ENCODE measurements at regions not wholly inside any gene's neighbourhood (a gene's known extent, or its start where the extent isn't known, plus 50 kb on each side); places are given as distances from the start of the nearest gene placed in this dataset.

- WGBS, 2 donors, result 5 to 10% methylated on average over 1 of the region's 1 CpG
- intact Hi-C loops (cut with DNase I), result no loop called here
These were observed 79.1 kb upstream of the ADAMTSL1 start for GRCh38 chr9:18394847-18395351.

DNA sequence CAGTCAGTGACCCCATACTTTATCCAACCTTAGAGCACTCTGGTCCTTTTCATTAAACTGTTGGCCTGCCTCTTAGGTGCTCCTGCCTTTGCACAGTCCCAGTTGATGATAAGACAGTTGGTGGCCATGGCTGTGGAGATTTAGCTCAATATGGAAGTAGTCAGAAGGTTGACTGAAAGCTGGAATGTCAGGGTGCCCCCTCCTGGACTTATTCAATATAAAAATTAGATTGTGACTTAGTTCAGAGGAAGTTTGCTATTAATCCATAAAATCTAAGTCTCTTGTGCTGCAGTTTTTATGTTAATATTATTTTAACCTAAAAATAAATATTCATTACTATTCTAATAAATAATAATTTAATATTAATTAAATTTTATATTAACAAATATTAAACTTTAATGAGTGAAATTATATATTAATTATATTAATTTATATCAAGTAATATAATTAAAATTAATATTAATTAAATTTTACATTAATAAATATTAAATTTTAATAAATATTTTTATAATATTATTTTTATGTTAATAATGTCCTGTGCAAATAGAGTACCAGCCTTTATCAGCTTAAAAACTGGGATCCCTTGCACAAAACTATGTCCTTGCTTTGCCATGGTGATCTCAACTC, 77.7 kb upstream of the ADAMTSL1 start:
- no peak overlapping the region for H3K4me3 ChIP-seq (ENCODE audit: low read length in 2 of 2)
- H3K9me3 ChIP-seq (ENCODE audit: control insufficient read depth, low read length), result no peaks in the 10 kb centered on the region
- peaks cover 5 to 12% of the 10 kb centered on the region in 2 donors for H3K4me1 ChIP-seq (ENCODE audit: control insufficient read depth in 1 of 2, insufficient read depth in 2 of 2, low read length in 2 of 2)
- no peaks in the 10 kb centered on the region for H3K36me3 ChIP-seq (ENCODE audit: control insufficient read depth in 1 of 2, insufficient read depth in 2 of 2, low read length in 1 of 2)
- H3K27me3 ChIP-seq (ENCODE audit: control insufficient read depth in 1 of 2, insufficient read depth in 2 of 2, low read length in 1 of 2), result no peaks in the 10 kb centered on the region
- intact Hi-C loops (cut with DNase I), result no loop called here
- no peak overlapping the region for H3K27ac ChIP-seq (ENCODE audit: low read depth in 1 of 2, low read length in 2 of 2)
- no peak for ATAC-seq (ENCODE audit: low FRiP score)
- DNase-seq, result no peak

More at GRCh38 chr9:18394847-18395351, 79.1 kb upstream of the ADAMTSL1 start:
- H3K36me3 ChIP-seq (ENCODE audit: control insufficient read depth in 1 of 2, insufficient read depth in 2 of 2, low read length in 1 of 2), result no peaks in the 10 kb centered on the region
- no peak overlapping the region for H3K27ac ChIP-seq (ENCODE audit: low read depth in 1 of 2, low read length in 2 of 2)
- no peaks in the 10 kb centered on the region for H3K27me3 ChIP-seq (ENCODE audit: control insufficient read depth in 1 of 2, insufficient read depth in 2 of 2, low read length in 1 of 2)
- H3K9me3 ChIP-seq (ENCODE audit: control insufficient read depth, low read length), result no peaks in the 10 kb centered on the region
- H3K4me3 ChIP-seq (ENCODE audit: low read length in 2 of 2), result no peak overlapping the region
- ATAC-seq (ENCODE audit: low FRiP score) (no peak), DNase-seq (no peak)
- H3K4me1 ChIP-seq (ENCODE audit: control insufficient read depth in 1 of 2, insufficient read depth in 2 of 2, low read length in 2 of 2), result peaks cover 5 to 12% of the 10 kb centered on the region in 2 donors

DNA sequence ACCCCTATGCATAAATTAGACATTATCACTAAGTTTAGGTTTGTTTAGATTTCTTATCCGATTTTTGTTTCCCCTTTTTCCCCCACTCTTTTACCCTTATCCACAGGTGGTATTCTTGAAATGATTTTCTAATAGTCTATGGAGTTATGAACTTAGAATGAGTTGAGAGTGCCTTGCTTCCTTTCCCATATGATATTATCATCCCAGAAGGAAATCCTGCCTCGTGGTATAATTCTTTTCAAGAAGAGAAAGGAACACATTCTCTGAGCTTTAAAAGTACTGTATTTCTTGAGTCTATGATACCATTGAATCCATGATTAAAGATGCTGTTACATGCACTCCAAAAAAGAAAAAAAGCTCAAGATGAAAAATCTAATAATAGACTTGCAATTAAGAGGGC, 76.9 kb upstream of the ADAMTSL1 start:
- Histone ChIP-seq H3K27me3 (ENCODE audit: control insufficient read depth in 1 of 2, insufficient read depth in 2 of 2, low read length in 1 of 2) (no peaks in the 10 kb centered on the region), H3K4me1 (ENCODE audit: control insufficient read depth in 1 of 2, insufficient read depth in 2 of 2, low read length in 2 of 2) (peaks cover 5 to 12% of the 10 kb centered on the region in 2 donors), H3K4me3 (ENCODE audit: low read length in 2 of 2) (no peak overlapping the region), H3K27ac (ENCODE audit: low read depth in 1 of 2, low read length in 2 of 2) (no peak overlapping the region), H3K36me3 (ENCODE audit: control insufficient read depth in 1 of 2, insufficient read depth in 2 of 2, low read length in 1 of 2) (no peaks in the 10 kb centered on the region), H3K9me3 (ENCODE audit: control insufficient read depth, low read length) (no peaks in the 10 kb centered on the region)
- WGBS, 2 donors, result 67 to 76% methylated on average over 2 of the region's 2 CpGs
- intact Hi-C loops (cut with DNase I), result no loop called here
- ATAC-seq (ENCODE audit: low FRiP score) (no peak), DNase-seq (no peak)

GRCh38 chr9:18398038-18398437, 75.9 kb upstream of the ADAMTSL1 start:
- WGBS, 2 donors, result 97% methylated on average over 1 of the region's 1 CpG
- no peaks in the 10 kb centered on the region for H3K27me3 ChIP-seq (ENCODE audit: control insufficient read depth in 1 of 2, insufficient read depth in 2 of 2, low read length in 1 of 2)
- H3K4me1 ChIP-seq (ENCODE audit: control insufficient read depth in 1 of 2, insufficient read depth in 2 of 2, low read length in 2 of 2), result peaks cover 5 to 12% of the 10 kb centered on the region in 2 donors
- no peak overlapping the region for H3K4me3 ChIP-seq (ENCODE audit: low read length in 2 of 2)
- intact Hi-C loops (cut with DNase I), result no loop called here
- no peak for DNase-seq
- ATAC-seq (ENCODE audit: low FRiP score), result no peak
- H3K36me3 ChIP-seq (ENCODE audit: control insufficient read depth in 1 of 2, insufficient read depth in 2 of 2, low read length in 1 of 2), result no peaks in the 10 kb centered on the region
- H3K27ac ChIP-seq (ENCODE audit: low read depth in 1 of 2, low read length in 2 of 2), result no peak overlapping the region
- H3K9me3 ChIP-seq (ENCODE audit: control insufficient read depth, low read length), result no peaks in the 10 kb centered on the region

GRCh38 chr9:18404434-18405029, 69.4 kb upstream of the ADAMTSL1 start:
- Histone ChIP-seq H3K4me1 (ENCODE audit: control insufficient read depth in 1 of 2, insufficient read depth in 2 of 2, low read length in 2 of 2) (no peaks in the 10 kb centered on the region), H3K9me3 (ENCODE audit: control insufficient read depth, low read length) (no peaks in the 10 kb centered on the region), H3K36me3 (ENCODE audit: control insufficient read depth in 1 of 2, insufficient read depth in 2 of 2, low read length in 1 of 2) (no peaks in the 10 kb centered on the region), H3K4me3 (ENCODE audit: low read length in 2 of 2) (no peak overlapping the region), H3K27me3 (ENCODE audit: control insufficient read depth in 1 of 2, insufficient read depth in 2 of 2, low read length in 1 of 2) (no peaks in the 10 kb centered on the region), H3K27ac (ENCODE audit: low read depth in 1 of 2, low read length in 2 of 2) (no peak overlapping the region)
- 87 to 93% methylated on average over 3 of the region's 3 CpGs for WGBS, 2 donors
- ATAC-seq (ENCODE audit: low FRiP score) (no peak), DNase-seq (no peak)
- intact Hi-C loops (cut with DNase I), result no loop called here

DNA sequence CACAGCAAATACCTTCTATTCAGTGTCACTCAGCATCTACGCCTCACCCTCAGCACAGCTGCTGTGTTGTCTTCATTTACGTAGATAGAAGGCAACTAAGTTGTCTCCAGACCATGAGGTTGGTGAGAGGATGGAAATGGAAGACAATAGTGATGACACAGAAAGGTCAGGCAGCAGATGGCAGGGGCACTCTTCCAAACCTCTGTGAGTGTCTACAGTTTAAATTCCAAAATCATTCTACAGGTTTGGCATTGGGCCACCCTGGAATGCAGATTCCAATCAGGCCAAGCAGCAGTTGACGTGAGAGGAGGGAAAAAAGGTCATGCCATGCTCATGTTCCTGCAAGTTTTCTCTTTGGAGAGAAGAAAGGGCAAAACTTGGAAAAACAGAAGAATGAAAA, 68.7 kb upstream of the ADAMTSL1 start:
- Histone ChIP-seq H3K4me1 (ENCODE audit: control insufficient read depth in 1 of 2, insufficient read depth in 2 of 2, low read length in 2 of 2) (no peaks in the 10 kb centered on the region), H3K9me3 (ENCODE audit: control insufficient read depth, low read length) (no peaks in the 10 kb centered on the region), H3K4me3 (ENCODE audit: low read length in 2 of 2) (no peak overlapping the region), H3K27ac (ENCODE audit: low read depth in 1 of 2, low read length in 2 of 2) (no peak overlapping the region), H3K36me3 (ENCODE audit: control insufficient read depth in 1 of 2, insufficient read depth in 2 of 2, low read length in 1 of 2) (no peaks in the 10 kb centered on the region), H3K27me3 (ENCODE audit: control insufficient read depth in 1 of 2, insufficient read depth in 2 of 2, low read length in 1 of 2) (no peaks in the 10 kb centered on the region)
- DNase-seq (no peak), ATAC-seq (ENCODE audit: low FRiP score) (no peak)
- WGBS, 2 donors, result 73 to 74% methylated on average over 3 of the region's 3 CpGs
- intact Hi-C loops (cut with DNase I), result no loop called here

- DNase-seq (no peak), ATAC-seq (ENCODE audit: low FRiP score) (no peak)
- H3K4me3 ChIP-seq (ENCODE audit: low read length in 2 of 2), result no peak overlapping the region
- intact Hi-C loops (cut with DNase I), result no loop called here
- no peak overlapping the region for H3K27ac ChIP-seq (ENCODE audit: low read depth in 1 of 2, low read length in 2 of 2)
- H3K27me3 ChIP-seq (ENCODE audit: control insufficient read depth in 1 of 2, insufficient read depth in 2 of 2, low read length in 1 of 2), result no peaks in the 10 kb centered on the region
- no peaks in the 10 kb centered on the region for H3K9me3 ChIP-seq (ENCODE audit: control insufficient read depth, low read length)
- no peaks in the 10 kb centered on the region for H3K4me1 ChIP-seq (ENCODE audit: control insufficient read depth in 1 of 2, insufficient read depth in 2 of 2, low read length in 2 of 2)
- no peaks in the 10 kb centered on the region for H3K36me3 ChIP-seq (ENCODE audit: control insufficient read depth in 1 of 2, insufficient read depth in 2 of 2, low read length in 1 of 2)
- 94 to 95% methylated on average over 7 of the region's 7 CpGs for WGBS, 2 donors
These were observed 63.0 kb upstream of the ADAMTSL1 start for GRCh38 chr9:18410983-18411382.

DNA sequence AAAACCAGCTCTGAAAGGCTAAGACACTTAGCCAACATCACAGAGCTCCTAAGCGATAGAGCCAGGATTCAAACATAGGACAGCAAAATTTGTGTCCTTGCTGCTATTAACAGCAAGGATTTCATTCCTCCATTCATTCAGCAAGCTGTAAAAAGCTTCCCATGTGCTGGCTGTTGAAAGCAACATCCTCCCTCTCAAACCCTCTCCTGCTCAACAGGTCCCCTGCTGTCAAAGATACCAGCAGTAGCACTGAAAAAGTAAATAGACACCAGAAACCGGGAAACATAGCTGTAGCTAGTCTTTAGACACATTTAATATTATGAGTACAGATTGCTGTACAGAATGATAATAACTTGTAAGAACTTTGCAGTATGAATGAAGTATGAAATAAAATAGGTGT, 52.6 kb upstream of the ADAMTSL1 start:
- ATAC-seq (ENCODE audit: low FRiP score), result no peak
- Histone ChIP-seq H3K4me3 (ENCODE audit: low read length in 2 of 2) (no peak overlapping the region), H3K27me3 (ENCODE audit: control insufficient read depth in 1 of 2, insufficient read depth in 2 of 2, low read length in 1 of 2) (no peaks in the 10 kb centered on the region), H3K27ac (ENCODE audit: low read depth in 1 of 2, low read length in 2 of 2) (no peak overlapping the region), H3K4me1 (ENCODE audit: control insufficient read depth in 1 of 2, insufficient read depth in 2 of 2, low read length in 2 of 2) (peaks cover 0 to 2% of the 10 kb centered on the region in 2 donors), H3K36me3 (ENCODE audit: control insufficient read depth in 1 of 2, insufficient read depth in 2 of 2, low read length in 1 of 2) (no peaks in the 10 kb centered on the region), H3K9me3 (ENCODE audit: control insufficient read depth, low read length) (no peaks in the 10 kb centered on the region)
- intact Hi-C loops (cut with DNase I), result no loop called here
- WGBS, 2 donors, result 78 to 87% methylated on average over 2 of the region's 2 CpGs
- DNase-seq, result no peak

- peaks cover 0 to 2% of the 10 kb centered on the region in 2 donors for H3K4me1 ChIP-seq (ENCODE audit: control insufficient read depth in 1 of 2, insufficient read depth in 2 of 2, low read length in 2 of 2)
- no peaks in the 10 kb centered on the region for H3K27me3 ChIP-seq (ENCODE audit: control insufficient read depth in 1 of 2, insufficient read depth in 2 of 2, low read length in 1 of 2)
- 96% methylated on average over 8 of the region's 8 CpGs for WGBS, 2 donors
- no peak for ATAC-seq (ENCODE audit: low FRiP score)
- no peaks in the 10 kb centered on the region for H3K9me3 ChIP-seq (ENCODE audit: control insufficient read depth, low read length)
- intact Hi-C loops (cut with DNase I), result no loop called here
- H3K4me3 ChIP-seq (ENCODE audit: low read length in 2 of 2), result no peak overlapping the region
- no peaks in the 10 kb centered on the region for H3K36me3 ChIP-seq (ENCODE audit: control insufficient read depth in 1 of 2, insufficient read depth in 2 of 2, low read length in 1 of 2)
- H3K27ac ChIP-seq (ENCODE audit: low read depth in 1 of 2, low read length in 2 of 2), result no peak overlapping the region
- DNase-seq, result no peak
These were observed 51.5 kb upstream of the ADAMTSL1 start for GRCh38 chr9:18422296-18423036.
